Chondrocyte (in vitro differentiated cells): ENCODE measurements at regions not wholly inside any gene's neighbourhood (a gene's known extent, or its start where the extent isn't known, plus 50 kb on each side); places are given as distances from the start of the nearest gene placed in this dataset.

ENCODE experiments used
- DNase-seq: peaks from one replicate; pipeline ENCODE4 v3.0.0; 2021; ENCODE audit warnings: mixed read lengths, low spot score
- H3K27ac Mint-ChIP-seq: one replicate; pipeline ENCODE4 v1.8.0; 2021; ENCODE audit warnings: mild to moderate bottlenecking, moderate library complexity, mixed read lengths; ENCODE audit not compliant: unreplicated experiment
- H3K27me3 Mint-ChIP-seq: 2 replicates; pipeline ENCODE4 v1.8.0; 2021; ENCODE audit warnings: low read depth, mixed read lengths
- H3K36me3 Mint-ChIP-seq: 2 replicates; pipeline ENCODE4 v1.8.0; 2021; ENCODE audit warnings: low read depth, mixed read lengths
- H3K4me1 Mint-ChIP-seq: 2 replicates; pipeline ENCODE4 v1.8.0; 2021; ENCODE audit warnings: low read depth, mild to moderate bottlenecking, mixed read lengths
- H3K4me3 Mint-ChIP-seq: one replicate; pipeline ENCODE4 v1.8.0; 2021; ENCODE audit warnings: mild to moderate bottlenecking, moderate library complexity, mixed read lengths; ENCODE audit not compliant: unreplicated experiment
- H3K9me3 Mint-ChIP-seq: 2 replicates; pipeline ENCODE4 v1.8.0; 2021; ENCODE audit warnings: low read depth, mixed read lengths
- CTCF ChIP-seq: fragments of 200-600 bp; sonication (generic); IDR thresholded peaks from 2 replicates; pipeline ENCODE4 v1.5.0; 2021; ENCODE audit warnings: antibody characterized with exemption, mild to moderate bottlenecking, moderate library complexity

- Mint-ChIP-seq H3K9me3 (peaks cover 14% of the 10 kb centered on the region), H3K27ac (no peak overlapping the region), H3K4me1 (peaks cover 9% of the 10 kb centered on the region), H3K36me3 (no peaks in the 10 kb centered on the region), H3K27me3 (peaks cover 12% of the 10 kb centered on the region), H3K4me3 (no peak overlapping the region)
- no peak for DNase-seq
- TF ChIP-seq CTCF = no peak
Observed at GRCh38 chr12:45102818-45103217, 51.9 kb upstream of the DBX2 start.

DNA sequence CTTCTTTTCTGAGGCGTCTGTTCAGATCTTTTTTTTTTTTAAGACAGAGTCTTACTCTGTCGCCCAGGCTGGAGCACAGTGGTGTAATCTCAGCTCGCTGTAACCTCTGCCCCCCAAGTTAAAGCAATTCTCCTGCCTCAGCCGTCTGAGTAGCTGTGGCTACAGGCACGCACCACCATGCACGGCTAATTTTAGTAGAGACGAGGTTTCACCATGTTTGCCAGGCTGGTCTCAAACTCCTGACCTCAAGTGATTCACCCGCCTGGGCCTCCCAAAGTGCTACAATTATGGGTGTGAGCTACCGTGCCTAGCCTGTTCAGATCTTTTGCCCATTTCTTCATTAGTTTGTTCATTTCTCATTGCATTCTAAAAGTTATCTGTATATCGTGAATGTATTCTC is 55.1 kb upstream of the DBX2 start:
- Mint-ChIP-seq H3K27ac (no peak overlapping the region), H3K4me3 (no peak overlapping the region), H3K4me1 (no peaks in the 10 kb centered on the region), H3K9me3 (peaks cover 17% of the 10 kb centered on the region), H3K36me3 (no peaks in the 10 kb centered on the region), H3K27me3 (peaks cover 7% of the 10 kb centered on the region)
- TF ChIP-seq CTCF = no peak
- DNase-seq = no peak

DNA sequence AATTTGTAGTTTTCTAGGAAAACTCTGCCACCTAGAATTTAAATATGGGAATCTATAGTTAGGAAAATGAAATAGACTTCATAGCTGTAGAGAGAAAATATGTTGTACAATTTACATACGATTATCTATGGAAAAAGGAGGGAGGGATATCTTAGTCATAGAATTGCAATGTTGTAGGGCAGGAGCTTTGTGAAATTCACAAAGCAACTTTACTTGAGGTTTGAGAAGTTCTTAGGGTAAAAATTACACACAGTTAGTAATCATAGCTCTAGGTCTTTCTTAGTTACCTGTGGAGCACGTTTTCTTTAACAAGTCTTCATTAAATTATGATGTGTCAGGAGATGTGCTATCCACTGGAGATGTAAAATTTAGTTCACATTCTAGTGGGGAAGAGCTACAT is 61.4 kb upstream of the DBX2 start:
- H3K27me3 Mint-ChIP-seq = peaks cover 5% of the 10 kb centered on the region
- H3K36me3 Mint-ChIP-seq = no peaks in the 10 kb centered on the region
- no peak for DNase-seq
- no peak for TF ChIP-seq CTCF
- H3K9me3 Mint-ChIP-seq = peaks cover 10% of the 10 kb centered on the region
- H3K27ac Mint-ChIP-seq = no peak overlapping the region
- H3K4me3 Mint-ChIP-seq = no peak overlapping the region
- H3K4me1 Mint-ChIP-seq = no peaks in the 10 kb centered on the region

GRCh38 chr12:45121224-45121623 is 70.3 kb upstream of the DBX2 start:
- DNase-seq = no peak
- no peak for TF ChIP-seq CTCF
- H3K4me3 Mint-ChIP-seq = no peak overlapping the region
- H3K9me3 Mint-ChIP-seq = peaks cover 4% of the 10 kb centered on the region
- H3K27me3 Mint-ChIP-seq = peaks cover 14% of the 10 kb centered on the region
- no peaks in the 10 kb centered on the region for H3K4me1 Mint-ChIP-seq
- no peaks in the 10 kb centered on the region for H3K36me3 Mint-ChIP-seq
- H3K27ac Mint-ChIP-seq = no peak overlapping the region

DNA sequence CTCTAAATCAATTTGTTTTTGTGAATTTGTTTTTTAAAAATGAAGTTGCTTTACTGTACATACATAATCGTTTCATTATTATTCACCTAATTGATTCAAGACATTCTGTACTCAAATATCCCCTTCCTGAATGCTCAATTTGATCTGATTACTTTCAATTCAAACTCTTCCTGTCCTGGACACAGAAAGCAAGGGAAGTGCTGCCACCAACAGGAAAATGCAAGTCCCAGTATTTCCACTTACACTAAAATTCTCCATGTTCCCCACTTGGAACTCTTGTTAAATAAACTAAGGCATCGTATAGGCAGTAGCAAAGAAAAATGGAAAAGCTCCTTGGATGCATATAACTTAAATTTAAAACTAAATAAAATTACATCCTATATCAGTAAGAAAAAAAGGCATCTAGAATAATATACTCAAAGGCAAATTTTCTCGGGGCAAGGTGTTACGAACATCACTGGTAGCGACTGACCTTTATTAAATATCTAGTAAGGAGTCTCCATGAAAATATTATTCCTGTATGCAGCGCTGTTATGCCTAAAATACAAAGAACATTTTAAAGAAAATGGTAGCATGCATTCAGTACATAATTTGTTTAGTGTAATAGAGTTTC is 72.0 kb upstream of the DBX2 start:
- peak; percentile 81 for TF ChIP-seq CTCF
- Mint-ChIP-seq H3K9me3 (no peaks in the 10 kb centered on the region), H3K27me3 (peaks cover 25% of the 10 kb centered on the region), H3K27ac (no peak overlapping the region), H3K4me1 (no peaks in the 10 kb centered on the region), H3K4me3 (no peak overlapping the region), H3K36me3 (no peaks in the 10 kb centered on the region)
- DNase-seq = no peak
